ACC112 (cell line): ENCODE measurements at regions not wholly inside any gene's neighbourhood (a gene's known extent, or its start where the extent isn't known, plus 50 kb on each side); places are given as distances from the start of the nearest gene placed in this dataset.

Source experiments
- H2AFZ ChIP-seq: fragments of 200-600 bp; sonication (generic); one replicate; pipeline ENCODE4 v1.6.0; 2017; ENCODE audit warnings: antibody characterized with exemption, low read length; ENCODE audit not compliant: unreplicated experiment
- H3K27ac ChIP-seq: fragments of 200-600 bp; sonication (generic); 2 replicates; pipeline ENCODE4 v1.5.1; 2014; ENCODE audit warnings: low read depth, mild to moderate bottlenecking, antibody characterized with exemption, low read length, moderate library complexity
- H3K27me3 ChIP-seq: fragments of 200-600 bp; sonication (generic); 2 replicates; pipeline ENCODE4 v1.6.1; 2014; ENCODE audit warnings: mild to moderate bottlenecking, antibody characterized with exemption, low read length, moderate library complexity, mixed read lengths; ENCODE audit not compliant: insufficient read depth
- H3K36me3 ChIP-seq: fragments of 200-600 bp; sonication (generic); 2 replicates; pipeline ENCODE4 v1.6.1; 2016; ENCODE audit warnings: mild to moderate bottlenecking, antibody characterized with exemption, low read length, moderate library complexity, mixed read lengths; ENCODE audit not compliant: insufficient read depth
- H3K4me1 ChIP-seq: fragments of 200-600 bp; sonication (generic); one replicate; pipeline ENCODE4 v1.6.1; 2016; ENCODE audit warnings: low read length, mixed read lengths; ENCODE audit not compliant: insufficient read depth, unreplicated experiment, control insufficient read depth
- H3K4me3 ChIP-seq: fragments of 200-600 bp; sonication (generic); 2 replicates; pipeline ENCODE4 v1.5.1; 2014; ENCODE audit warnings: mild to moderate bottlenecking, low read depth, low read length
- H3K79me2 ChIP-seq: fragments of 200-600 bp; sonication (generic); one replicate; pipeline ENCODE4 v1.6.0; 2016; ENCODE audit warnings: low read length; ENCODE audit not compliant: control insufficient read depth, unreplicated experiment, insufficient read depth

DNA sequence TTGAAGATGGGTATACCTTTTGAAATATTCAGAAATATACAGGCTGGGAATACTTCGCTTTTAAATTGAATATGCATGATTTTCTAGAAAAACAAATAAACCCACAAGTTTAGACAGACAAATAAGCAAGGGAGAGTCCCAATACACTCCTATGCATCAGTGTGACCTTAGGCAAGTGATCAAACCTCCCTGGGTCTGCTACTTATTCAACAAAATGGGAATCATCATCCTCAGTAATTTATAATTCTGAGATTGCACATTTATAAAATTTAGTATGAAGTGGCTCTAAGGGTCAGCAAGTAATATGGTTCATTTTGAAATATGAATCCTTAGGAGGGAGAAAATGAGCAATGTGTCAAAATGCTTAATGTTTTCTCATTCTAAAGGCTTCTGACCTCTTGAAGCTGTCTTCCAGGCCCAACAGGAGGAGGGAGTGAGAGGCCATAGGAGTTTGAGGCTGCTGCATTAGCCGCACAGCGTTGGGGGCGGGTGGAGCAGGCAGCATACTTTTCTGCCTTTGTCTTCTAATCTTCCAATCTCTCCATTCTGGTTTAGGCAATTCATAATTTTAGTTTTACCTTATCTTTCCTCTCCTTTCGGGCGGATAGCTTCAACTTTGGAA, 155.1 kb downstream of the TRIB2 start:
- no peaks in the 10 kb centered on the region for H3K4me1 ChIP-seq
- H3K27ac ChIP-seq, result no peak overlapping the region
- no peak overlapping the region for H2AFZ ChIP-seq
- no peak overlapping the region for H3K4me3 ChIP-seq
- no peaks in the 10 kb centered on the region for H3K79me2 ChIP-seq
- no peaks in the 10 kb centered on the region for H3K27me3 ChIP-seq
- H3K36me3 ChIP-seq, result no peaks in the 10 kb centered on the region

DNA sequence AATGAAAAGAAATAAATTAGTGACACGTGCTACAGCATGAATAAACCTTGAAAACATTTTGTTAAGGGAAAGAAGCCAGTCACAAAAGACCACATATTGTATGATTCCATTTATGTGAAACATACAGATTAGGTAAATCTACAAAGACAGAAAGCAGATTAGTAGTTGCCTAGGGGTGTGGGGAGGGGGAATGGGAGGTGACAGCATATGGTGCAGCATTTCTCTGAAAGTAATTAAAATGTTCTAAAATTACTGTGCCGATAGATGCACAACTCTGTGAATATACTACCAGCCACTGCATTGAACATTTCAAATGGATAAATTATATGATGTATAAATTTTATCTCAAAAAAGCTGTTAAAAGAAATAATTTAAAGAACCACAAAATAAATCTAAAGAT, 161.0 kb downstream of the TRIB2 start:
- no peak overlapping the region for H3K4me3 ChIP-seq
- no peaks in the 10 kb centered on the region for H3K4me1 ChIP-seq
- H2AFZ ChIP-seq, result no peak overlapping the region
- no peaks in the 10 kb centered on the region for H3K27me3 ChIP-seq
- no peaks in the 10 kb centered on the region for H3K79me2 ChIP-seq
- H3K36me3 ChIP-seq, result no peaks in the 10 kb centered on the region
- no peak overlapping the region for H3K27ac ChIP-seq

DNA sequence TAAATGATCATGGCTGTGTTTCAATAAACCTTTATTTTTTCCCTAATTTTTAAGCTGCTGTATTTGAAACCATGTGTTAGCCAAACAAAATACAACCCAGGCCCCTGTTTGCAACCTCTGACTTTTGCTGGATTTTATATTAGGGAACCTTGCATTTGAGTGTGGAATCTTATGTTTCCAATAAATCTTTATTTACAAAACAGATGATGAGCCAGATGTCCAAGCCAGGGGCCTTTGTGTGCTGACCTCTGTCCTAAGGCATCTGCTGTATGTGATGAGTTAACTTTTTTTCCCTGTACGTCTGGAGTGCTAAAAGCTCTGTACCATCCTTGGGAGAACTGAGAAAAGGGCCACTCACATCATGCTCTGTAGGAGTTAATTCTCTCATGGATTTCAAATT, 162.9 kb downstream of the TRIB2 start:
- Histone ChIP-seq H2AFZ (no peak overlapping the region), H3K36me3 (no peaks in the 10 kb centered on the region), H3K27me3 (no peaks in the 10 kb centered on the region), H3K4me1 (peaks cover 12% of the 10 kb centered on the region), H3K79me2 (no peaks in the 10 kb centered on the region), H3K4me3 (no peak overlapping the region), H3K27ac (no peak overlapping the region)

DNA sequence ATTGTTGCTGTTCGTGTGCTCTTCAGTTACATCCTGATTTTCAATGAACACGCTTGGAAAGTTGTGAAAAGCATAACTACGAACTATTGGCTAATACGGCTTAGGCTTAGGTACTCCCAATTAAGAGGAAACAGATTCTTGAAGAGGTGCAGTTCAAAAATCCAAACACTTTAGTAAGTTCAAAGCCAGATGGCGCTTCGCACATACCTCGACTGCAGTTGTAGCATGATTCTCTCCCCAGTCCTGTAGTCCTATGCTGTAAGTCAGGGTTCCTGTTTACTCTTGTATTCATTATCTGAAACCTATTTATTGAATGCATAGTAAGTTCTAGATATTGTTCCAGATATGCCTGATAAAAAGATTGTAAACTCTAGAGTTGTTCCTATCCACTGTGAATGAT, 165.2 kb downstream of the TRIB2 start:
- Histone ChIP-seq H3K27ac (no peak overlapping the region), H3K4me3 (no peak overlapping the region), H3K4me1 (peaks cover 26% of the 10 kb centered on the region), H3K27me3 (no peaks in the 10 kb centered on the region), H3K36me3 (no peaks in the 10 kb centered on the region), H2AFZ (no peak overlapping the region), H3K79me2 (no peaks in the 10 kb centered on the region)

DNA sequence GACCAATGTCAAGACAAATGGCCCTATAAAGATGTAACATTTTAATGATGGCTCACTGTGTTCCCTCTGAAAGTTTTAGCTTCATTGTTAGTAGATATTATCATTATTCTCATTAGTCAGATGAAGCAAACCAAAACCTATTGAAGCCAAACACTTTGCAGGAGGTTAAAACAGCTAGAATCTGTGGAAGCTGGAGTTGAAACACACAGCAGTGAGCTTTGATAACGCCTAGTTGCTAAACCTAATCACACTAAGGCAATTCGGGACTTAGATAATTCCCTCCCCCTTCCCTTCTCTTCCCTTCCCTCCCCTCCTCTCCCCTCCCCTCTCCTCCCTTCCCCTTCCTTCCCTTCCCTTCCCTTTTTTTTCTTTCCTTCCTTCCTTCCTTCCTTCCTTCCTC, 165.7 kb downstream of the TRIB2 start:
- Histone ChIP-seq H3K79me2 (no peaks in the 10 kb centered on the region), H3K4me3 (no peak overlapping the region), H3K4me1 (peaks cover 26% of the 10 kb centered on the region), H3K27ac (no peak overlapping the region), H3K27me3 (no peaks in the 10 kb centered on the region), H3K36me3 (no peaks in the 10 kb centered on the region), H2AFZ (no peak overlapping the region)

DNA sequence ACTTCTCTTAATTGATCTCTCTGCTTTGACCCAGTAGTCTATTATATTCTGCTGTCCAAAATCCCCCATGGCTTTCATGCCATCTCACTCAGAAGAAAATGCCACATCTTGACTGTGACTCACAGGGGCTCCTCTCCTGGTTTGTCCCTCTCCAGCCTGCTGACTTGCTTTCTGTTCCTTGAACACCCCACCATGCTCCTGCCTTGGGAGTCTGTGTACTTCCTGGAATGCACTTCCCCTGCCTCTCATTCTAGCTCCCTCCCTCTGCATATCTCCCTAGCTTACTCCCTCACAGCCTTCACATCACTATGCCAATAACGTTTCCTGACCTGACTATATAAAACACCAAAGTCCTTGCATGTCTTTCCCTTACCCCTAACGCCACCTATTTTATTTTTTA, 167.2 kb downstream of the TRIB2 start:
- peak overlapping the region; percentile 77 for H3K27ac ChIP-seq
- no peaks in the 10 kb centered on the region for H3K36me3 ChIP-seq
- H3K4me3 ChIP-seq, result no peak overlapping the region
- no peaks in the 10 kb centered on the region for H3K27me3 ChIP-seq
- no peak overlapping the region for H2AFZ ChIP-seq
- H3K79me2 ChIP-seq, result no peaks in the 10 kb centered on the region
- H3K4me1 ChIP-seq, result peaks cover 34% of the 10 kb centered on the region

DNA sequence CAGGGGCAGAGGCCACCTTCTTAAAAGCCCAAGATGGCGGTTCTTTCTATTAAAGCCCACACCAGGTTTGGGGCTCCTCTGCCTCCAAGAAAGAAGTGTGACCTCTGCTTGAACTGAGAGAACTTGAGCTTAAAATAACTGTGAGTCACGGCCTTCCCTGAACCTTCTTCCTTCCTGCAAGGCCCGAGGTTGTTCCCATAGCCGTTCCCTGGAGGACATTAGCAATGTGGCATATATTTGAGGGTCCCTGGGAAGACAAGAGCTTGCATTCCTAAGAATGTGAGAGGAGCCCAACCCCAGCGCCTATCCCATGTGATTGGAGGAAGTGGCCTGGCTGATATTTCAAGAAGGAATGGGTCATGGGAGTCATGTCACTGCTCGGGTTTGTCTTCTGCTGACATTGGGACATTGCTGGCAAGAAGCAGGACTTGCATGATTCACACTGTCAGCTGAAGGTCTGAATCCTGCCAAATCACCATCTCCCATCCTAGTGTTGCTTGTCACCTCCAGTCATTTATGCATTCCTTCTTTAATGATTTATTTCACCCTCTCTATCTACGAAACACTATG, 168.1 kb downstream of the TRIB2 start:
- H3K4me1 ChIP-seq, result peaks cover 34% of the 10 kb centered on the region
- H3K27me3 ChIP-seq, result no peaks in the 10 kb centered on the region
- no peak overlapping the region for H2AFZ ChIP-seq
- H3K79me2 ChIP-seq, result no peaks in the 10 kb centered on the region
- H3K4me3 ChIP-seq, result no peak overlapping the region
- peak overlapping the region; percentile 77 for H3K27ac ChIP-seq
- no peaks in the 10 kb centered on the region for H3K36me3 ChIP-seq

DNA sequence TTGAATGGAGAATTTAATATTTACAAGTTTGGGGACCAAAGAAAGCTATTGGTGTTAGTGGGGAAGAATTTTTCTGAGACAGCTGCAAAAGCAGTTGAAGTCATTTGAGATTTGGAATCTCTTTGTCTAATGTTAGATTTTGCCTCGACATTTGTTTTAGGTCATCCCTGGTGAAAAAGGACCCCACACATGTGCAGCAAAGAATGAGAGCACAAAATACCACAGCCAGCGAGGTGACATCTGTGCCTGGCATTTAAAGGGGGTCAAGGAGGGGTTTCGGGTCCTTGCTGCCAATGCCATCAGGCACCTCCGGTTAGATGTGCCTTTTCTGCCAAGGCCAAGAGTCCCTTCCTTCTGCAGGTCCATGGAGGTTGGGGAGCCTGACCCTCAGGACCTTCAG, 173.3 kb downstream of the TRIB2 start:
- no peaks in the 10 kb centered on the region for H3K36me3 ChIP-seq
- peaks cover 17% of the 10 kb centered on the region for H3K4me1 ChIP-seq
- H3K27ac ChIP-seq, result no peak overlapping the region
- H3K27me3 ChIP-seq, result no peaks in the 10 kb centered on the region
- no peak overlapping the region for H3K4me3 ChIP-seq
- no peak overlapping the region for H2AFZ ChIP-seq
- H3K79me2 ChIP-seq, result no peaks in the 10 kb centered on the region

DNA sequence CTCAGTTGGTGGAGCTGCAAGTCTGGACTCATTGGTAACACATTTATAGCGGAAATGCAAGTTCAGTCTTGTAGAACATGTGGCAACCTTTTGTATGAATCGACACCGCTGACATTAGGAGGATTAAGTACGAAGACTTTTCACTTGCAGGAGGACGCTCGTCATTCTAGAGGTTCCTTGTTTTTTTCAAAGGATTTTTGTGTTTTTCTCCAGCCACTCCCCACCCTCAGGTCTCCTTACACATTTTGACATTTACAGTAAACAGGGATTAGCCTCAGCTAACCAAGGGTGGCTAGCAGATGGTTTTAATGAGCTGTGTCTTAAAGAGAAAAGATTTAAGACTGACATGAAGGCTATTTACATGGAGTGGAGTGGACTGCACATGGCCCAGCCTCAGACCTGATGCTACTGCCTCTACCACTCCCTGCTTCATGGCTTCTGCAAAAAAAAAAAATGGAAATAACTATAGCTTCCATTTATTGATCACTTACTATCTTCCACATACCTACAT, 173.8 kb downstream of the TRIB2 start:
- Histone ChIP-seq H3K36me3 (no peaks in the 10 kb centered on the region), H3K4me3 (no peak overlapping the region), H3K4me1 (peaks cover 13% of the 10 kb centered on the region), H2AFZ (no peak overlapping the region), H3K27me3 (no peaks in the 10 kb centered on the region), H3K27ac (no peak overlapping the region), H3K79me2 (no peaks in the 10 kb centered on the region)

DNA sequence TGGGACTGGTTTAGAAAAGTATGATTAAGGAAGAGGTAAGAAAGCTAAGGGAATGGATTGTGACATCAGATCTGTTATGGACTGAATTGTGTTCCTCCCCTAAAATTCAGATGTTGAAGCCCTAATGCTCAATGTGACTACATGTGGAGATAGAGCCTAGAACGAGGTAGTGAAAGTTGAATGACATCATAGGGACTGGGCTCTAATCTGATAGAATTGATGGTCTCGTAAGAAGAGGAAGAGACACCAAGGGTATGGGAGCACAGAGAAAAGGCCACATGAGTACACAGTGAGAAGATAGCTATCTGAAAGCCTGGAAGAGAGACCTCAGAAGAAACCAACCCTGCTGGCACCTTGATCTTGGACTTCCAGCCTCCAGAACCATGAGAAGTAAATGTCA, 178.3 kb downstream of the TRIB2 start:
- Histone ChIP-seq H3K27me3 (no peaks in the 10 kb centered on the region), H3K27ac (no peak overlapping the region), H3K4me1 (peaks cover 3% of the 10 kb centered on the region), H2AFZ (no peak overlapping the region), H3K36me3 (no peaks in the 10 kb centered on the region), H3K79me2 (no peaks in the 10 kb centered on the region), H3K4me3 (no peak overlapping the region)

DNA sequence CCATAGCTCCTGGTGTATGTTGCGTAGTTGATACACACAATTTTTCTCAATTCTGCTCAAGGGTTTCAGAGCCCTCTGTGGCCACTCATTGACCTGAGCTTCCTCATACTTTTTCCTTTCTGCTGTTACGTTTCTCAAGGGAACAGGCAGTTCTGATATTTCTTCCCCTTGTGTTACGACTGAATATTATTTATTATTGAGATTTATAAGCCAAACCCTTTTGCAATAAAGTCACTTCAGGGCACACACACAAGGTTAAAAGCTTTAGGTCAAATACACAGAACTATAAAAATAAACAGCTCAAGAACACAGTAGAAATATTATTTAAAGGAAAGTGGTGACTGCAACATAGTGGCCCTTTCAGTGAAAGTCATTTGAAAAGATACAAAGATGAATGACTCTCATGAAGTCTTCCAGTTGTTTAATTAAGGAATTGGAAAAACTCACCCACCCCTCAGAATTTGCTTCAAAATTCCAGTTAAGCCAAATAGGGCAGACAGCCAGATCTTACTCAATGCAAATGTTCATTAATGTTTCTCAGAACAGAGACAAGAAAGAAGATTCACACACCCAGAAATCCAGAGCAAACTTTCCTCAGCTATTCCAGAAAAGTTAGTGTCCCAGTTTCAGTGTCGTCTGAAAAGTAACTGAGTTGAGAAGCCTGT, 179.7 kb downstream of the TRIB2 start:
- Histone ChIP-seq H3K4me3 (no peak overlapping the region), H3K27me3 (no peaks in the 10 kb centered on the region), H3K79me2 (no peaks in the 10 kb centered on the region), H3K4me1 (peaks cover 3% of the 10 kb centered on the region), H3K36me3 (no peaks in the 10 kb centered on the region), H2AFZ (no peak overlapping the region), H3K27ac (no peak overlapping the region)
